PFSK-1 (cell line): ENCODE measurements at regions not wholly inside any gene's neighbourhood (a gene's known extent, or its start where the extent isn't known, plus 50 kb on each side); places are given as distances from the start of the nearest gene placed in this dataset.

ENCODE experiments used
- FOXP2 ChIP-seq: optimal IDR thresholded peaks from 2 replicates; pipeline ENCODE3; 2011; ENCODE audit warnings: borderline replicate concordance, control low read depth, inconsistent platforms; ENCODE audit not compliant: insufficient read depth; ENCODE audit errors: extremely low read length, extremely low read depth
- POLR2AphosphoS5 ChIP-seq: IDR thresholded peaks from 2 replicates; pipeline ENCODE4 v1.6.1; 2012; ENCODE audit warnings: low read depth, mild to moderate bottlenecking, control low read depth, low read length, moderate library complexity
- SIN3A ChIP-seq: IDR thresholded peaks from 2 replicates; pipeline ENCODE4 v1.6.1; 2012; ENCODE audit warnings: mild to moderate bottlenecking, low read length, moderate library complexity, borderline replicate concordance; ENCODE audit not compliant: insufficient read depth
- TAF1 ChIP-seq: IDR thresholded peaks from 2 replicates; pipeline ENCODE4 v1.6.1; 2012; ENCODE audit warnings: low read length, control low read depth, borderline replicate concordance; ENCODE audit not compliant: insufficient read depth
- TF ChIP-seq, protein P1 (sequence below), 2 experiments: IDR thresholded peaks; 2 replicates each; pipeline versions ENCODE4 v1.6.1 to v1.8.0; 2011 to 2012; ENCODE audit warnings: low read depth in 2 of 2, low read length in 2 of 2, control low read depth in 1 of 2, inconsistent platforms in 1 of 2, mild to moderate bottlenecking in 1 of 2, moderate library complexity in 1 of 2; ENCODE audit not compliant: insufficient read depth in 1 of 2

DNA sequence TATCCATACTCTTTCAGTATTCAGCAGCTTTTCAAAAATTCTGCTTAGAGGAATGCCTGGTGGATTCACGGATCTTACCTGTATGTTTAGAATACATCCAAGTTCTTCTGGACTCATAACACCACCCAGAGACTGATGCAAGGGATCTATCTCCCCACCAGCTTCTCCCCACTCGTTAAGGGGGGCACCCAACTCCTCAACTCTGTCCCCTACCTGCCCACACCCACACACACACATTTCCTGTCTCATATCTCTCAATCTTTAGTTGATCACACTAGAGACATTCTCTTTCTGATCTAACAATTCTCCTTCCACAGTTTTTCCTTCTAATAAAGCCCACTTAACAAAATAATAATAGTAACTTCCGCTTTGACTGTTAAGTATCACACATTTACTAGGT, 110.1 kb downstream of the DLEU7 start:
- no peak for TF ChIP-seq SIN3A
- no peak for TF ChIP-seq FOXP2
- TF ChIP-seq TAF1 = no peak
- TF ChIP-seq POLR2AphosphoS5 = no peak
- TF ChIP-seq, protein P1, sequence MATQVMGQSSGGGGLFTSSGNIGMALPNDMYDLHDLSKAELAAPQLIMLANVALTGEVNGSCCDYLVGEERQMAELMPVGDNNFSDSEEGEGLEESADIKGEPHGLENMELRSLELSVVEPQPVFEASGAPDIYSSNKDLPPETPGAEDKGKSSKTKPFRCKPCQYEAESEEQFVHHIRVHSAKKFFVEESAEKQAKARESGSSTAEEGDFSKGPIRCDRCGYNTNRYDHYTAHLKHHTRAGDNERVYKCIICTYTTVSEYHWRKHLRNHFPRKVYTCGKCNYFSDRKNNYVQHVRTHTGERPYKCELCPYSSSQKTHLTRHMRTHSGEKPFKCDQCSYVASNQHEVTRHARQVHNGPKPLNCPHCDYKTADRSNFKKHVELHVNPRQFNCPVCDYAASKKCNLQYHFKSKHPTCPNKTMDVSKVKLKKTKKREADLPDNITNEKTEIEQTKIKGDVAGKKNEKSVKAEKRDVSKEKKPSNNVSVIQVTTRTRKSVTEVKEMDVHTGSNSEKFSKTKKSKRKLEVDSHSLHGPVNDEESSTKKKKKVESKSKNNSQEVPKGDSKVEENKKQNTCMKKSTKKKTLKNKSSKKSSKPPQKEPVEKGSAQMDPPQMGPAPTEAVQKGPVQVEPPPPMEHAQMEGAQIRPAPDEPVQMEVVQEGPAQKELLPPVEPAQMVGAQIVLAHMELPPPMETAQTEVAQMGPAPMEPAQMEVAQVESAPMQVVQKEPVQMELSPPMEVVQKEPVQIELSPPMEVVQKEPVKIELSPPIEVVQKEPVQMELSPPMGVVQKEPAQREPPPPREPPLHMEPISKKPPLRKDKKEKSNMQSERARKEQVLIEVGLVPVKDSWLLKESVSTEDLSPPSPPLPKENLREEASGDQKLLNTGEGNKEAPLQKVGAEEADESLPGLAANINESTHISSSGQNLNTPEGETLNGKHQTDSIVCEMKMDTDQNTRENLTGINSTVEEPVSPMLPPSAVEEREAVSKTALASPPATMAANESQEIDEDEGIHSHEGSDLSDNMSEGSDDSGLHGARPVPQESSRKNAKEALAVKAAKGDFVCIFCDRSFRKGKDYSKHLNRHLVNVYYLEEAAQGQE (IDR thresholded peaks at IDR 0.05; ENCODE audit: insufficient read depth in 1 of 2, low read depth in 2 of 2, low read length in 2 of 2) = no peak

DNA sequence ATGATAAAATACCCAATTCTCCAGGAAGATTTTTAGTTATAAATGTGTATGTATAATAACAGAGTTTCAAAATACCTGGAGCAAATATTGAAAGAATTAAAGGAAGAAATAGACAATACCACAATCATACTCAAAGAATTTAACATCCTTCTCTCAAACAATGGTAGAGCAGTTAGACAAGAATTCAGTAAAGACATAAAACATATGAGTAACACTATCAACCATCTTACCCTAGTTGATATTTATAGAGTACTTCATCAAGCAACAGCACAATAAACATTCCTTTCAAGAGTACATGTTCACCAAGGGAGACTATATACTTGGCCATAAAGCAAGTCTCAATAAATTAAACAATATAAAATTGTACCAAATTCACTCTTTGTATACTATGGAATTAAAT, 108.4 kb downstream of the DLEU7 start:
- TF ChIP-seq SIN3A (no peak), TAF1 (no peak), FOXP2 (no peak)

DNA sequence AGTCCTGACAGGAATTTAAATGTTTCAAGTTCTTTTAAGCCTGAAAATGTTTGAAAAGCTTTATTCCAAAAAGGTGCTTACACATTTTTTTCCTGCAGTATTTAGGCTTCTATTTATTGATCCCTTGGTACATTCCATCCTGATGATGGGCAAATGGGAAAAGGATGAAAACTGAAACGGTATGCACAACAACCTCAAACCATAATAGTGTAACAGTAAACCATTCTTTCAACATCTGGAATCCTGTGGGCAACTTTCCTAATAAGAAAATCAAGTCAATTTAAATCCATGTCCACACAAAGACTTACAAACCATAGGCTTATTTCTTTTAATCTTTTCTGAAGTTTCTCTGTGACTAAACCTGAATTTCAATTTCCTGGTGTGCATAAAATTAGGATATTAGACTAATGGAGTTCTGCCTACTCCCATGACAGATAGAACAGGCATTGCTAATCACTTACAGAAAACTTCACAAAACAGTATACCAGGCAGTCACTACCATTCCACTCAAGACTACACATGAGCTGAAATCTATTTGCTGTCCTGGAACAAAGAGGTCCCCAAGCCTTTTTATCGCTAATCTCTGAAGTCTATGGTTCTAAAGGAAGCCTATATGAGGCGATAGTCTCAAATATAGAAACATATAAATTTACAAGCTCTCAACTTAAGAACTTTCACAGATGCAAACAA, 103.3 kb downstream of the DLEU7 start:
- TF ChIP-seq FOXP2 (no peak), TAF1 (no peak), SIN3A (no peak), POLR2AphosphoS5 (no peak)
- TF ChIP-seq, protein P1 (IDR thresholded peaks at IDR 0.05; ENCODE audit: insufficient read depth in 1 of 2, low read depth in 2 of 2, low read length in 2 of 2) = no peak

DNA sequence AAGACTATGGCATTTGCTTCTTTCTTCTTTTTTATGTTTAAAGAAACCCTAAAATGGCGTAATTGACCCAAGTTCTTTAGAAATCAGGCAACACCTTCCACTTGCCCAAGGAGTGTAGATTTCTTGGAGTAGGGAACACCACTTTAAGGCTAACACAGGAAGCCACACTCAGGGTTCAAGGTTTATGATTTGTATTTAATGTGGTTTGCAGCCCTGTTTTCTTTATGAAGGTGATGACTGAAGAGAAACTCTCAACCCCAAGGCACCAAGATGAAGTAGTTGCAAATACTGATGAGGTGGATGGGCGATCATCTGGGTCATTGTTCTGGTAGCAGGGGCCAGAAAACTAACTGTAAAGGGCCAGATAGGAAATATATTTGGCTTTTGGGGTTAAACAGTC, 101.1 kb downstream of the DLEU7 start:
- TF ChIP-seq SIN3A = no peak
- no peak for TF ChIP-seq POLR2AphosphoS5
- TF ChIP-seq, protein P1 (IDR thresholded peaks at IDR 0.05; ENCODE audit: insufficient read depth in 1 of 2, low read depth in 2 of 2, low read length in 2 of 2) = no peak
- TF ChIP-seq TAF1 = no peak
- TF ChIP-seq FOXP2 = no peak

DNA sequence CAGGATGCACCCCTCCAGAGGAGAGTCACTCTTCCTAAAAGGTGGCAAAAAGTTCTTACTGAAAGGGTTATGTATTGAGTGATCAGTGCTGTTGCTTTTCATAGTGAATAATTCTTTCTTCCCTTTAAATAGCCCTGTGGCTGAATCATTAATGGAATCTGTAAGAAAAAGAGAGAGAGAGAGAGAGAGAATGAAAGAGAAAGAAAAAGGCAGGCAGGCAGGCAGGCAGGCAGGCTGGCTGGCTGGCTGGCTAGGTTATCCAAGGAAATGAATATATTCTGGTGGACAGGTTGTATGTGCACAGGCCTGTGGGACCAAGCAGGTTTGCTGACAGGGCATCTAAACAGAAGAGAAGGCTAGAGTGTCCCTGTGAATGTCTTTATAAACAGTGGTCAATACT, 100.5 kb downstream of the DLEU7 start:
- TF ChIP-seq, protein P1 (IDR thresholded peaks at IDR 0.05; ENCODE audit: insufficient read depth in 1 of 2, low read depth in 2 of 2, low read length in 2 of 2) = no peak
- TF ChIP-seq FOXP2 = no peak
- no peak for TF ChIP-seq SIN3A
- TF ChIP-seq POLR2AphosphoS5 = no peak
- no peak for TF ChIP-seq TAF1
